Testis (tissue), 2 donors: ENCODE measurements at regions not wholly inside any gene's neighbourhood (a gene's known extent, or its start where the extent isn't known, plus 50 kb on each side); places are given as distances from the start of the nearest gene placed in this dataset.

Experiments used
- DNase-seq: peaks from one replicate; pipeline ENCODE4 v3.0.0-alpha.2; 2019
- H3K27ac ChIP-seq, 2 donors: fragments of 200-600 bp; sonication (generic); one replicate each; pipeline ENCODE4 v1.5.1; 2019
- H3K27me3 ChIP-seq: fragments of 200-600 bp; sonication (generic); one replicate; pipeline ENCODE4 v1.5.1; 2019
- H3K36me3 ChIP-seq: fragments of 200-600 bp; sonication (generic); one replicate; pipeline ENCODE4 v1.5.1; 2017; ENCODE audit warnings: low read depth; ENCODE audit errors: missing control alignments
- H3K4me1 ChIP-seq: fragments of 200-600 bp; sonication (generic); one replicate; pipeline ENCODE4 v1.5.1; 2019
- H3K4me3 ChIP-seq, 2 donors: fragments of 200-600 bp; sonication (generic); one replicate each; pipeline ENCODE4 v1.5.1; 2017 to 2019
- H3K9me3 ChIP-seq: fragments of 200-600 bp; sonication (generic); one replicate; pipeline ENCODE4 v1.5.1; 2017
- POLR2A ChIP-seq: fragments of 450-650 bp; IDR thresholded peaks from one replicate; pipeline ENCODE4 v1.6.1; 2017; ENCODE audit warnings: antibody characterized with exemption, mild to moderate bottlenecking, moderate library complexity
- WGBS, 2 donors: methylation state at CpG; one replicate each; pipeline ENCODE4 v1.1.5; 2018; 5-methylcytosine and 5-hydroxymethylcytosine counted together
- intact Hi-C: fragments of 100-400 bp; cut with DNase I; formaldehyde crosslinking; loops from one replicate; pipeline ENCODE4 v1.15.1; 2023; ENCODE audit warnings: low total_unique reads
- TF ChIP-seq, protein P1 (sequence below), 3 experiments: fragments of 450-650 bp in 2 of 3; fragments of 200-600 bp in 1 of 3; sonication (generic) in 1 of 3; IDR thresholded peaks; one replicate each; pipeline ENCODE4 v1.5.1; 2016 to 2019; ENCODE audit warnings: antibody characterized with exemption in 3 of 3, mild to moderate bottlenecking in 2 of 3, moderate library complexity in 1 of 3

DNA sequence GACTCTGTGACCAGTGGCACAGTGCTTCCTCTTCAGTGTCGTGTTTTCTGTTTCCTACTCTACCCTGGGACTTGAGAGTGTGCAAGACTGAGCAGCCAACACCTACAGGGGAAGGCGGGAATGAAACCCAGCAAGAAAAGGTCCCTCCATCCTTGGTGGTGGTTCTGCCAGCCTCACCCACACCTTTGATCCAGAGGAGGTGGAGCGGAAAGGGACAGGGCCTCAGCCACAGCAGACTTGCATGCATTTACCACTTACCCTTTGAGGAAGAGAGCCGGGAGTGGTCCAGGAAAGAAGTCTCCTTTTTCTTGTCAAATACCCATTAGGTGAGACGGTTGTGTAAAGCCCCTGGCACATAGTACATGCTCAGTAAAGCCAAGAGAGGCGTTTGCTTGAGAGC is 164.8 kb upstream of the ZNF536 start:
- DNase-seq, result no peak
- 85 to 90% methylated on average over 6 of the region's 6 CpGs for WGBS, 2 donors
- Histone ChIP-seq H3K4me3 (no peak overlapping the region), H3K36me3 (no peaks in the 10 kb centered on the region), H3K27me3 (no peaks in the 10 kb centered on the region), H3K9me3 (no peaks in the 10 kb centered on the region), H3K4me1 (no peaks in the 10 kb centered on the region), H3K27ac (no peak overlapping the region)
- TF ChIP-seq, protein P1, sequence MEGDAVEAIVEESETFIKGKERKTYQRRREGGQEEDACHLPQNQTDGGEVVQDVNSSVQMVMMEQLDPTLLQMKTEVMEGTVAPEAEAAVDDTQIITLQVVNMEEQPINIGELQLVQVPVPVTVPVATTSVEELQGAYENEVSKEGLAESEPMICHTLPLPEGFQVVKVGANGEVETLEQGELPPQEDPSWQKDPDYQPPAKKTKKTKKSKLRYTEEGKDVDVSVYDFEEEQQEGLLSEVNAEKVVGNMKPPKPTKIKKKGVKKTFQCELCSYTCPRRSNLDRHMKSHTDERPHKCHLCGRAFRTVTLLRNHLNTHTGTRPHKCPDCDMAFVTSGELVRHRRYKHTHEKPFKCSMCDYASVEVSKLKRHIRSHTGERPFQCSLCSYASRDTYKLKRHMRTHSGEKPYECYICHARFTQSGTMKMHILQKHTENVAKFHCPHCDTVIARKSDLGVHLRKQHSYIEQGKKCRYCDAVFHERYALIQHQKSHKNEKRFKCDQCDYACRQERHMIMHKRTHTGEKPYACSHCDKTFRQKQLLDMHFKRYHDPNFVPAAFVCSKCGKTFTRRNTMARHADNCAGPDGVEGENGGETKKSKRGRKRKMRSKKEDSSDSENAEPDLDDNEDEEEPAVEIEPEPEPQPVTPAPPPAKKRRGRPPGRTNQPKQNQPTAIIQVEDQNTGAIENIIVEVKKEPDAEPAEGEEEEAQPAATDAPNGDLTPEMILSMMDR (IDR thresholded peaks at IDR 0.05), result no peak
- TF ChIP-seq POLR2A, result no peak
- intact Hi-C loops, result no loop called here

DNA sequence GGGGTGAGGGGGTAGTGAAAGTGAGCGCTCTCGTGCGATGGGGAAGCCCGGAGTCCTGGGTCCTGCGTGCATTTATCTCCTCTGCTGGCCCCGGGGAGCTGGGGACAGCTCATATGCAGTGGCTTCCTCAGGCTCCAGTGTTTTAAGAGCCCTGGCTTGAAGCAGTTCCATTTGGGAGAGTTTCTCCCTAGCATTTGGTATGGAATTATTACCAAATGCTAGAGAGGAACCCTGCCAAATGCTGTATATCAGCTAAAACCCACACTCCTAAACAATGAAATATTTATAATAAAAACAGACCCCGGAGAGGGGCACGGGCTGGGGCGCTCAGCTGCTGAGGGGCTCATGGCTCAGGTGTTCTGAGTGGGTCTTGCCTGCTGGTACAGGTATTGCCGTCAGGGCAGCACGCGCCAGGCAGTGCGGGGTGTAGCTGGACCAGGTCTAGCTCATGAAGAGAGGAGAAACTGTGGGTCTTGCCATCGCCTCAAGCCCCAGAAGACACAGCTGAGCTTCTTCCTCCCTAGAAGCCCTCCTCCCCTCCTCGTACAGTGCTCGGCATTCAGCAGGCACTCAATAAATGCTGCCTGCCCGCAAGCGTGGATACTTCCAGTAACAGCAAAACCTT is 163.6 kb upstream of the ZNF536 start:
- H3K27ac ChIP-seq, result no peak overlapping the region
- no peaks in the 10 kb centered on the region for H3K9me3 ChIP-seq
- DNase-seq, result no peak
- no peaks in the 10 kb centered on the region for H3K27me3 ChIP-seq
- no peaks in the 10 kb centered on the region for H3K36me3 ChIP-seq
- TF ChIP-seq, protein P1 (IDR thresholded peaks at IDR 0.05), result no peak
- TF ChIP-seq POLR2A, result no peak
- WGBS, 2 donors, result 62 to 68% methylated on average over 13 to 18 of the region's 18 CpGs
- intact Hi-C loops, result no loop called here
- no peak overlapping the region for H3K4me3 ChIP-seq
- H3K4me1 ChIP-seq, result no peaks in the 10 kb centered on the region

DNA sequence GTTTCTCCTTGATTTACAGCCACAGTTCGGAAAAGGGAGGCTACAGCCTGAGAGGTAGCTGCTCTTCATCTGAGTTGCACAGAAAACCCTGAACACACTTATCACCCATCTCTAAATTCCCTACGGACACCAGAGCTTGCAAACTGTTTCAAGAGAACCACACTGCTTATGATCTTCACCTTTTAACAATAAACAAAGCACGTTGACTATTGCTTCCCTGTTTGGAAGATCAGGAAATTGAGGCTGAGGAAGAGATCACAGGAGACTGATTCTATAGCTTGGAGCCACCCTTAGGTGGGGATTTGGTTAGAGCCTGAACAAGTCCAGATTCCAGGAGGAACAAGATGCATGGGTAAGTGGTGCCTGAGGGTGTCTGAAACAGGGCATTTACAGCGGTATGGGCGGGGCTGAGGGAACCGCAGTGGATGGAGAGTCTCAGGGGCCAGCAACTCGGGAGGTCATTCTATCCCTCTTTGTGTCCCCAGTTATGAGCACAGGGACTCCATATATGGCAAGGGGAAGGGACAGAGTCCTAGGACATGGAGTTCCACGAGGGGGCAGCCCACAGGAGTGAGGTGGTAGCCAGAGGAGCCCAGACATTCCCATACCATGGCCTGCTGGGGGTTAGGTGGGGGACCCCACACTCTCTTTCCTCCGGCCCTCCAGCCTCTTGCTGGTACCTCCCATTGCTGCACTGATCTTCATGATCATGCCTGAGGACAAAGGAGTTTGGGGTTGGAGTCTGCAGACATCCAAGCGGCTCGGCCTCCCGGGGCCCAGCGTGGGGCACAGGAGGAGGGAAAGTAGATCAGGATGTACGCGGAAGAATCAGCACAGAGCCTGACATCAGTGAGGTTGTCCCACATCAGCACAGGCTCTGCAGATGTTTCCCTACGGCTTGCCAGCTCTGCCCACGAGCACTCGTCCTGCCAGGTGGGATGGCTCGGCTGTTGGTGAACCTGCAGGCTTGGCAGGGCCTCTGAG is 162.3 kb upstream of the ZNF536 start:
- no peak for DNase-seq
- Histone ChIP-seq H3K4me3 (no peak overlapping the region), H3K27me3 (no peaks in the 10 kb centered on the region), H3K9me3 (no peaks in the 10 kb centered on the region), H3K36me3 (no peaks in the 10 kb centered on the region), H3K4me1 (no peaks in the 10 kb centered on the region), H3K27ac (no peak overlapping the region)
- 59 to 64% methylated on average over 16 to 19 of the region's 19 CpGs for WGBS, 2 donors
- TF ChIP-seq POLR2A, result no peak
- TF ChIP-seq, protein P1 (IDR thresholded peaks at IDR 0.05), result no peak
- intact Hi-C loops, result no loop called here

DNA sequence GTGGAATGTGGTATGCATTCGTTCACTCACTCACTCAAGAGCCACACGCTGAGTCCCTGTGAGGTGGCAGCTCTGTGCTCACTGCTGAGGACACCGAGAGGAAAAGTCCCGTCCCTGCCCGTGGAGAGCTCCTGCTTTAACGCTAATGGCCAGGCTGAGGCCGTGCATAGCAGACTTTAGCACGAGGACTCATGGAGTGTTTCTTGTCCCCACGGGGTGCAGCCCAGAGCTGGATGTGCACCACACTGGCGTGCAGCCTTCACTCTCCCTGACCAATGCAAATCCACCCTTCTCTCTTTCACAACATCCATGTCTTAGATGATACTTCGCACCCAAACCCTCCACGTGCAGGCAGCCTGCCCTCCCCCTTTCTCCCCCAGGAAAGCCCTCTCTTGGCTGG is 159.6 kb upstream of the ZNF536 start:
- Histone ChIP-seq H3K36me3 (no peaks in the 10 kb centered on the region), H3K4me1 (peaks cover 5% of the 10 kb centered on the region), H3K27me3 (no peaks in the 10 kb centered on the region), H3K27ac (no peak overlapping the region), H3K9me3 (no peaks in the 10 kb centered on the region), H3K4me3 (no peak overlapping the region)
- DNase-seq, result no peak
- intact Hi-C loops, result no loop called here
- WGBS, 2 donors, result 65 to 75% methylated on average over 11 to 12 of the region's 12 CpGs
- TF ChIP-seq, protein P1 (IDR thresholded peaks at IDR 0.05), result no peak
- no peak for TF ChIP-seq POLR2A
